ENCODE measurements at regions not wholly inside any gene's neighbourhood (a gene's known extent, or its start where the extent isn't known, plus 50 kb on each side); places are given as distances from the start of the nearest gene placed in this dataset.
"Not testable (repeated sequence)": the region's sequence is repeated elsewhere in the genome, so short reads cannot be mapped to it uniquely, and the experiment has no call there.

DNA sequence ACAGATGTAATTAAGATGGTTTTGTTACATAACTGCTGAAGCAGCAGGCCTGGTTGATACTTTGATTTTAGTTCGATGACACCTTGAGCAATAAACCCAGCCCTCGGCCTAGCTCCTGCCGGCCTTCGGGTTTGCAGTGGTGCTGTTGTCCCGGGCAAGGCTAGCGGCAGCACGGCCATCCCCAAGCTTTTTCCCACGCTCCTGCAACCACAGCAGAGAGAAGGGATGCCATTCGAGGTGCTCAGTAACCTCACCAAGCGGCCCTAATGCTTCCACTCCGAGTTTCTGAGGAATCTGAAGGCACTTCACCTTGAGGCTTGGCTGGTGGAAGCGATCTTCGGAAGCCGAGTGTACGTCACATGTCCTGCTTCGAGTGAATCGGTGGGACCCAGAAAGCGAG is 182.1 kb downstream of the NAF1 start:
- no peak for DNase-seq (ENCODE audit: low read depth)
- no peaks in the 10 kb centered on the region for H3K36me3 ChIP-seq (ENCODE audit: control insufficient read depth, insufficient read depth, low read length)
- H3K27me3 ChIP-seq (ENCODE audit: control insufficient read depth, insufficient read depth, low read length): no peaks in the 10 kb centered on the region
- FAIRE-seq: no peak
- H3K4me3 ChIP-seq (ENCODE audit: low read depth, low read length): no peak overlapping the region
- TF ChIP-seq, protein P1, sequence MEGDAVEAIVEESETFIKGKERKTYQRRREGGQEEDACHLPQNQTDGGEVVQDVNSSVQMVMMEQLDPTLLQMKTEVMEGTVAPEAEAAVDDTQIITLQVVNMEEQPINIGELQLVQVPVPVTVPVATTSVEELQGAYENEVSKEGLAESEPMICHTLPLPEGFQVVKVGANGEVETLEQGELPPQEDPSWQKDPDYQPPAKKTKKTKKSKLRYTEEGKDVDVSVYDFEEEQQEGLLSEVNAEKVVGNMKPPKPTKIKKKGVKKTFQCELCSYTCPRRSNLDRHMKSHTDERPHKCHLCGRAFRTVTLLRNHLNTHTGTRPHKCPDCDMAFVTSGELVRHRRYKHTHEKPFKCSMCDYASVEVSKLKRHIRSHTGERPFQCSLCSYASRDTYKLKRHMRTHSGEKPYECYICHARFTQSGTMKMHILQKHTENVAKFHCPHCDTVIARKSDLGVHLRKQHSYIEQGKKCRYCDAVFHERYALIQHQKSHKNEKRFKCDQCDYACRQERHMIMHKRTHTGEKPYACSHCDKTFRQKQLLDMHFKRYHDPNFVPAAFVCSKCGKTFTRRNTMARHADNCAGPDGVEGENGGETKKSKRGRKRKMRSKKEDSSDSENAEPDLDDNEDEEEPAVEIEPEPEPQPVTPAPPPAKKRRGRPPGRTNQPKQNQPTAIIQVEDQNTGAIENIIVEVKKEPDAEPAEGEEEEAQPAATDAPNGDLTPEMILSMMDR (IDR thresholded peaks at IDR 0.05; ENCODE audit: insufficient read depth, low read length, severe bottlenecking): no peak

DNA sequence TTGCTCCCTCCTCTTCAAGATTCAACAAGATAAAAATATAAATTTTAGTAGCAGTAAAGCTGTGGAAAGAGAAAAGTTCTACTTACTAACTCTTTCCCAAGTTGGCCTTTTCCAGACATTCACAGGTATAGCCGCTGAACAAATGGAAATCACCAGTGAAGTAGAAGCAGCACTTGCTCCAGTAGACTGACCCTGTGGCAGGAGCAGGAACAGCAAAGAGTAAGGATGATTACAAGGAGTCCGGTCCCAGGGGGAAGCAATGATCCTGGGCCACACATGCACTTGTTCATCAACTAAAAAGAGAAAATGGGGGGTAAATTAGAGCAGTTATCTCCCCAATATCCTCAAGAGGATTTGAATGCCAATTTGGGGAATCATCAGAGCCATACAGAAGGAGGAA is 184.9 kb downstream of the NAF1 start:
- DNase-seq (ENCODE audit: low read depth) (no peak), FAIRE-seq (no peak)
- H3K4me3 ChIP-seq (ENCODE audit: low read depth, low read length): no peak overlapping the region
- H3K27me3 ChIP-seq (ENCODE audit: control insufficient read depth, insufficient read depth, low read length): no peaks in the 10 kb centered on the region
- TF ChIP-seq, protein P1 (IDR thresholded peaks at IDR 0.05; ENCODE audit: insufficient read depth, low read length, severe bottlenecking): no peak
- H3K36me3 ChIP-seq (ENCODE audit: control insufficient read depth, insufficient read depth, low read length): no peaks in the 10 kb centered on the region

DNA sequence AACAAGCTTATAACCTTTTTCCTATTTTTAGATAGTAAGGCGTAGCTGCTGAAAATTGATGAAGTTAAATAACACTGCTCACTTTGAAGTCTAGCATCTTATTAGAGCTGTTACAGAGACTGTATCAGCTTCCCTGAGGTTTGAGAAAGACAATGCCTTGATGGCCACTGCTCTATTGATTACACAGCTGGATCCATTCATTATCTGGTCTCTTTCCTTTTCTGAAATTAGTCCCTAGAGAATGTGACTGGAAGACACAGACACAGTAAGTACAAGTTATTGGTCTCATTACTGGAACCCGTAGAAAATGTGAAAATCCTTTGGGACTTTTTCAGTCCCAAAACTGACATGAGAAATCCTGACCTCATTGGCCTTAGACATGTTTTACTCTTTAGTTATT is 188.3 kb downstream of the NAF1 start:
- Histone ChIP-seq H3K36me3 (ENCODE audit: control insufficient read depth, insufficient read depth, low read length) (no peaks in the 10 kb centered on the region), H3K27me3 (ENCODE audit: control insufficient read depth, insufficient read depth, low read length) (no peaks in the 10 kb centered on the region), H3K4me3 (ENCODE audit: low read depth, low read length) (no peak overlapping the region)
- DNase-seq (ENCODE audit: low read depth) (no peak), FAIRE-seq (no peak)
- TF ChIP-seq, protein P1 (IDR thresholded peaks at IDR 0.05; ENCODE audit: insufficient read depth, low read length, severe bottlenecking): no peak

DNA sequence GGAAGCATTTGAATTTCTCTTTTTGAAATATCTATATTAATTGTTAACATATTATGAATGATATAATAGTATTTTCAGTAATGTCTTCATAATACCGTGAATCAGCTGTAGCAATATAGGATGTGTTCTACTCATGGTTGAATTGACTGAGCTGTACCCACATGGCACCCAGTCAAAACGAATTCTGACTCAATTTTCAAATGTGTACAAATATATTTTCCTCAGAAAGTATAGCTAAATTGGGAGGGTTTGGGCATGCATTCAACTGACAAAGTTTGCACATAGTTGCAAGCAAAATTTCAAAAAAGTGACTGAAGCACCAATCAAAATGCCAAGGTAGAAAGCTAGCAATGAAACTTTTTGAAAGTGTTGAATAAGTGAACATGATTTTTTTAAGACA is 188.9 kb downstream of the NAF1 start:
- DNase-seq (ENCODE audit: low read depth) (no peak), FAIRE-seq (no peak)
- TF ChIP-seq, protein P1 (IDR thresholded peaks at IDR 0.05; ENCODE audit: insufficient read depth, low read length, severe bottlenecking): no peak
- H3K27me3 ChIP-seq (ENCODE audit: control insufficient read depth, insufficient read depth, low read length): no peaks in the 10 kb centered on the region
- H3K36me3 ChIP-seq (ENCODE audit: control insufficient read depth, insufficient read depth, low read length): no peaks in the 10 kb centered on the region
- no peak overlapping the region for H3K4me3 ChIP-seq (ENCODE audit: low read depth, low read length)

DNA sequence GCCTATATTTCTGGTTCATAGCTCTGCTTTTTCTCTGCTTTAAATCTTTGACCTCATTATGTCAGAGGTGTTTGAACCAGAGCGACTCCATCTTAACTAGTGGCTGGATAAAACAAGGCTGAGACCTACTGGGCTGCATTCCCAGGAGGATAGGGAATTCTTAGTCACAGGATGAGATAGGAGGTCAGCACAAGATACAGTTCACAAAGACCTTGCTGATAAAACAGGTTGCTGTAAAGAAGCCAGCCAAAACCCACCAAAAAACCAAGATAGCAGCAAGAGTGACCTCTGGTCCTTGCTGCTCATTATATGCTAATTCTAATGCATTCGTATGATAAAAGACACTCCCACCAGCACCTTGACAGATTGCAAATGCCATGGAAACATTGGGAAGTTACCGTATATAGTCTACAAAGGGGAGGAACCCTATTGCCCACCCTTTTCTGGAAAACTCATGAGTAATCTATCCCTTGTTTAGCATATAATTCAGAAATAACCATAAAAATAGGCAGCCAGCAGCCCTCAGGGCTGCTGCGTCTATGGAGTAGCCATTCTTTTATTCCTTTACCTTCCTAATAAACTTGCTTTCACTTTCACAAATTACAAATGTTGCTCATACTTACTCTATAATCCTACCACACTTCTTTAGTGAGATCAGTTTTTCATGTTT is 193.9 kb downstream of the NAF1 start:
- FAIRE-seq (no peak), DNase-seq (ENCODE audit: low read depth) (no peak)
- H3K36me3 ChIP-seq (ENCODE audit: control insufficient read depth, insufficient read depth, low read length): no peaks in the 10 kb centered on the region
- H3K4me3 ChIP-seq (ENCODE audit: low read depth, low read length): no peak overlapping the region
- no peaks in the 10 kb centered on the region for H3K27me3 ChIP-seq (ENCODE audit: control insufficient read depth, insufficient read depth, low read length)
- TF ChIP-seq, protein P1 (IDR thresholded peaks at IDR 0.05; ENCODE audit: insufficient read depth, low read length, severe bottlenecking): no peak

DNA sequence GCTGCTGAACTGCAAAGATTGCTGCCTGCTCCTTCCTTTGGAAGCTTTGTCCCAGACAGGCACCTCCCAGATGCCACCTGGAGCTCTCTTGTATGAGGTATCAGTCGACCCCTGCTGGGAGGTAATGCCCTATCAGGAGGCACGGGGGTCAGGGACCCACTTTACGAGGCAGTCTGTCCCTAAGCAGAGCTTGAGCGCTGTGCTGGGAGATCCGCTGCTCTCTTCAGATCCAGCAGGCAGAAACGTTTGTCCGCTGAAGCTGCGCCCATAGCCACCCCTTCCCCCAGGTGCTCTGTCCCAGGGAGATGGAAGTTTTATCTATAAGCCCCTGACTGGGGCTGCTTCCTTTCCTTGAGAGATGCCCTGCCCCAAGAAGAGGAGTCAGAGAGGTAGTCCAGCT is 197.5 kb downstream of the NAF1 start:
- H3K36me3 ChIP-seq (ENCODE audit: control insufficient read depth, insufficient read depth, low read length): no peaks in the 10 kb centered on the region
- no peaks in the 10 kb centered on the region for H3K27me3 ChIP-seq (ENCODE audit: control insufficient read depth, insufficient read depth, low read length)
- TF ChIP-seq, protein P1 (IDR thresholded peaks at IDR 0.05; ENCODE audit: insufficient read depth, low read length, severe bottlenecking): no peak
- H3K4me3 ChIP-seq (ENCODE audit: low read depth, low read length): no peak overlapping the region
- no peak for FAIRE-seq
- DNase-seq (ENCODE audit: low read depth): no peak

DNA sequence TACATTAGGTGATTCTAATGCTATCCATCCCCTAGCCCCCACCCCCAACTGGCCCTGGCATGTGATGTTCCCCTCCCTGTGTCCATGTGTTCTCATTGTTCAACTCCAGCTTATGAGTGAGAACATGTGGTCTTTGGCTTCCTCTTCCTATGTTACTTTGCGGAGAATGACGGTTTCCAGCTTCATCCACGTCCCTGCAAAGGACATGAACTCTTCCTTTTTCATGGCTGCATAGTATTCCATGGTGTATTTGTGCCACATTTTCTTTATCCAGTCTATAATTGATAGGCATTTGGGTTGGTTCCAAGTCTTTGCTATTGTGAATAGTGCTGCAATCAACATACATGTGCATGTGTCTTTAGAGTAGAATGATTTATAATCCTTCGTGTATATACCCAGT is 200.7 kb downstream of the NAF1 start:
- DNase-seq (ENCODE audit: low read depth); H3K4me3 ChIP-seq (ENCODE audit: low read depth, low read length); FAIRE-seq; H3K36me3 ChIP-seq (ENCODE audit: control insufficient read depth, insufficient read depth, low read length); H3K27me3 ChIP-seq (ENCODE audit: control insufficient read depth, insufficient read depth, low read length): not testable (repeated sequence)

All from bronchial epithelial cell (primary cell).